ENCODE measurements at regions not wholly inside any gene's neighbourhood (a gene's known extent, or its start where the extent isn't known, plus 50 kb on each side); places are given as distances from the start of the nearest gene placed in this dataset.

DNA sequence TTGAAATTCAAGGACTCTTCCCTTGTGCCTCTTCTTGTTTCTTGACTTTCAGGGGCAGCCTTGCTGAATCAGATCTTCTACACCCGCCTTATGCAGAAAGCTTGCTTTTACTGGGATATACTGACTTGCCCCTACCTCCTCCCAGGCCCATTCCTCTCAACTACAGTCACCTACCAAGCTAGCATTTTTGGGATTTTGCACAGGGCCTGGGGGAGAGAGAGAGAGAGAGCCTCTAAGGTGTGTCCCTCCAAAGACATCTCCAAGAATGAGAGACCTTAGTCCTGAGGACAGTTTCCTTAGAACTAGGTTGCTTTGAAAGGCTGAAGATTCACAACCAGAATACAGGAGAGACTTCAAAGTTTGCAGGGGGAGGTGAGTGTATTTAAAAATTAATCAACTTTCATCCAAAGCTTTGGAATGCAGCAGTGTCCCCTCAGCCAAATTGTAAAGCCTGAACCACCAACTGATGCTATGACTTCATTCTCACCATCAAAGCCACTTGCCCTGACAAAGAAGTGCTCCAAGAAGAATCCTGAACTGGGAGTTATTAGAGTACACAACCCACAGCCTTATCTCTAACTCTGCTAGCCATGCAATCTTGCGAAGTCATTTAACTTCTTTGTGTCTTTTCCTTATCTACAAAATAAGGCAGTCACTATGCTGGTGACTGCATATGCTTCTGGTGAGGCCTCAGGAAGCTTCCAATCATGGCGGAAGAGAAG is 96.1 kb upstream of the EGLN3 start:
- Histone ChIP-seq H4K20me1 (ENCODE audit: insufficient read depth) (no peaks in the 10 kb centered on the region), H3K27me3 (ENCODE audit: insufficient read depth, low read depth) (no peaks in the 10 kb centered on the region), H3K4me3 (no peak overlapping the region), H3K9me2 (ENCODE audit: insufficient read depth) (no peaks in the 10 kb centered on the region), H3K4me1 (replicated peaks; ENCODE audit: insufficient read depth) (peaks cover 20% of the 10 kb centered on the region), H3K4me2 (no peak overlapping the region), H3K36me3 (ENCODE audit: low read depth) (no peaks in the 10 kb centered on the region), H3K79me2 (ENCODE audit: low read depth) (no peaks in the 10 kb centered on the region), H3K9me3 (ENCODE audit: insufficient read depth, low read depth) (0 out of 2 replicates have a peak, but pooled peaks cover 4% of the 10 kb centered on the region), H3F3A (ENCODE audit: insufficient read depth, low read depth) (peaks cover 25% of the 10 kb centered on the region), H3K27ac (no peak overlapping the region), H2AFZ (no peak overlapping the region)
- TF ChIP-seq, protein P1, sequence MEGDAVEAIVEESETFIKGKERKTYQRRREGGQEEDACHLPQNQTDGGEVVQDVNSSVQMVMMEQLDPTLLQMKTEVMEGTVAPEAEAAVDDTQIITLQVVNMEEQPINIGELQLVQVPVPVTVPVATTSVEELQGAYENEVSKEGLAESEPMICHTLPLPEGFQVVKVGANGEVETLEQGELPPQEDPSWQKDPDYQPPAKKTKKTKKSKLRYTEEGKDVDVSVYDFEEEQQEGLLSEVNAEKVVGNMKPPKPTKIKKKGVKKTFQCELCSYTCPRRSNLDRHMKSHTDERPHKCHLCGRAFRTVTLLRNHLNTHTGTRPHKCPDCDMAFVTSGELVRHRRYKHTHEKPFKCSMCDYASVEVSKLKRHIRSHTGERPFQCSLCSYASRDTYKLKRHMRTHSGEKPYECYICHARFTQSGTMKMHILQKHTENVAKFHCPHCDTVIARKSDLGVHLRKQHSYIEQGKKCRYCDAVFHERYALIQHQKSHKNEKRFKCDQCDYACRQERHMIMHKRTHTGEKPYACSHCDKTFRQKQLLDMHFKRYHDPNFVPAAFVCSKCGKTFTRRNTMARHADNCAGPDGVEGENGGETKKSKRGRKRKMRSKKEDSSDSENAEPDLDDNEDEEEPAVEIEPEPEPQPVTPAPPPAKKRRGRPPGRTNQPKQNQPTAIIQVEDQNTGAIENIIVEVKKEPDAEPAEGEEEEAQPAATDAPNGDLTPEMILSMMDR (conservative IDR thresholded peaks at IDR 0.05), result no peak
- TF ChIP-seq EZH2 (IDR thresholded peaks at IDR 0.05; ENCODE audit: low read depth), result no peak
- ChIA-PET POLR2A (ENCODE audit: unreplicated experiment) (no interaction called here), CTCF (no interaction called here)
- DNase-seq, result no peak
- intact Hi-C loops (cut with micrococcal nuclease; ENCODE audit: unreplicated experiment), result no loop called here
- BruUV-seq (replicated peaks), result no TSS peak

DNA sequence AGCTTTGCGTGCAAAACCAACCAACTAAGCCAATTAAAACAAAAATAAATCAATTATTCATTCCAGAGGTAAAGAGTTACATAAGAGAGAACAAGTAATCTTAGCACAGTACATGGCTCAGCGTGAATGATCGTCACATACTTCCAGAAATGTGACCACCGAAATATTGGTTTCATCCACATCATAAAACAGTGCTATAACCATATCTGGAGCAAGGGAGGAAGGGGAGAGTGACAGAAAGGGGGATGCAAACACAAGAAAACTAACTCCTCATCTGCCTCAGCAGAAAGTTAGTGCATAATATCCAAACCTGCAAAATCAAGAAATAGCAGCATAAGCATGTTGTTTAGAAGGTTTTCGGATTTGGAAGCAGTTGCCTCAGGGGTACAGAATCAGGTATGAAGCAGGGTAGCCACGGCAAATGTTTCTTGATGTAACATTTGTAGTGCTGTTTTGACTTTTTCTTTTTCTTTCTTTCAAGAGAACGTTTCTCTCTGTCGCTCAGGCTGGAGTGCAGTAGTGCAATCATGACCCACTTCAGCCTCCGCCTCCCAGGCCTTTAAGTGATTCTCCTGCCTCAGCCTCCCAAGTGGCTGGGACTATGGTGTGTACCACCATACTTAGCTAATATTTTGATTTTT is 93.9 kb upstream of the EGLN3 start:
- ChIA-PET CTCF (no interaction called here), POLR2A (ENCODE audit: unreplicated experiment) (no interaction called here)
- H3K4me1 ChIP-seq (replicated peaks; ENCODE audit: insufficient read depth), result peaks cover 20% of the 10 kb centered on the region
- no peaks in the 10 kb centered on the region for H3K79me2 ChIP-seq (ENCODE audit: low read depth)
- H3K36me3 ChIP-seq (ENCODE audit: low read depth), result no peaks in the 10 kb centered on the region
- no TSS peak for BruUV-seq (replicated peaks)
- TF ChIP-seq EZH2 (IDR thresholded peaks at IDR 0.05; ENCODE audit: low read depth), result no peak
- TF ChIP-seq, protein P1 (conservative IDR thresholded peaks at IDR 0.05), result no peak
- no peak overlapping the region for H2AFZ ChIP-seq
- H3K27ac ChIP-seq, result peak overlapping the region; percentile 82; the same call in 1 of the 2 replicates
- H3K4me2 ChIP-seq, result no peak overlapping the region
- H4K20me1 ChIP-seq (ENCODE audit: insufficient read depth), result no peaks in the 10 kb centered on the region
- intact Hi-C loops (cut with micrococcal nuclease; ENCODE audit: unreplicated experiment), result no loop called here
- no peaks in the 10 kb centered on the region for H3K27me3 ChIP-seq (ENCODE audit: insufficient read depth, low read depth)
- no peak overlapping the region for H3K4me3 ChIP-seq
- peaks cover 14% of the 10 kb centered on the region; the same call in 1 of the 2 replicates for H3F3A ChIP-seq (ENCODE audit: insufficient read depth, low read depth)
- no peaks in the 10 kb centered on the region for H3K9me2 ChIP-seq (ENCODE audit: insufficient read depth)
- DNase-seq, result no peak
- 0 out of 2 replicates have a peak, but pooled peaks cover 4% of the 10 kb centered on the region for H3K9me3 ChIP-seq (ENCODE audit: insufficient read depth, low read depth)

DNA sequence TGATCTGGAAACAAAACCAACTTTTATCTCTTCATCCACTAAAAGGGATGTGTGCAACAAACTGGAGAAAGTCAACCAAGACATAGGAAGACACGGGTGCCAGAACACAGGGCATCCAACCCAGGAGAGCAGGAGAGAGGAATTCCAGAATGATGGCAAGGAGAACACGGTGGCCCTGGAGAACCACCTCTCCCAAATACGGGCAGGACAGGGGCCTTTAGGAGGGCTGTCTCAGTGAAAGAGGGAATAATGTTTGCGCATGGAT is 93.4 kb upstream of the EGLN3 start:
- Histone ChIP-seq H3K4me2 (peak overlapping the region; percentile 52; the same call in 1 of the 2 replicates), H3K27me3 (ENCODE audit: insufficient read depth, low read depth) (no peaks in the 10 kb centered on the region), H3K4me3 (no peak overlapping the region), H3K27ac (peak overlapping the region; percentile 82), H3K9me2 (ENCODE audit: insufficient read depth) (no peaks in the 10 kb centered on the region), H4K20me1 (ENCODE audit: insufficient read depth) (no peaks in the 10 kb centered on the region), H3K9me3 (ENCODE audit: insufficient read depth, low read depth) (0 out of 2 replicates have a peak, but pooled peaks cover 4% of the 10 kb centered on the region), H3F3A (ENCODE audit: insufficient read depth, low read depth) (peaks cover 14% of the 10 kb centered on the region; the same call in 1 of the 2 replicates), H3K79me2 (ENCODE audit: low read depth) (no peaks in the 10 kb centered on the region), H3K36me3 (ENCODE audit: low read depth) (no peaks in the 10 kb centered on the region), H3K4me1 (replicated peaks; ENCODE audit: insufficient read depth) (peaks cover 24% of the 10 kb centered on the region), H2AFZ (no peak overlapping the region)
- no TSS peak for BruUV-seq (replicated peaks)
- no peak for TF ChIP-seq EZH2 (IDR thresholded peaks at IDR 0.05; ENCODE audit: low read depth)
- TF ChIP-seq, protein P1 (conservative IDR thresholded peaks at IDR 0.05), result no peak
- ChIA-PET CTCF (no interaction called here), POLR2A (ENCODE audit: unreplicated experiment) (no interaction called here)
- intact Hi-C loops (cut with micrococcal nuclease; ENCODE audit: unreplicated experiment), result no loop called here
- no peak for DNase-seq
